ENCODE measurements at regions not wholly inside any gene's neighbourhood (a gene's known extent, or its start where the extent isn't known, plus 50 kb on each side); places are given as distances from the start of the nearest gene placed in this dataset.

- DNase-seq (ENCODE audit: low spot score) = no peak
These were observed 93.0 kb downstream of the PPP1R3A start for GRCh38 chr7:113825832-113826231.

GRCh38 chr7:113824117-113824823, 94.5 kb downstream of the PPP1R3A start:
- DNase-seq (ENCODE audit: low spot score) = no peak

DNA sequence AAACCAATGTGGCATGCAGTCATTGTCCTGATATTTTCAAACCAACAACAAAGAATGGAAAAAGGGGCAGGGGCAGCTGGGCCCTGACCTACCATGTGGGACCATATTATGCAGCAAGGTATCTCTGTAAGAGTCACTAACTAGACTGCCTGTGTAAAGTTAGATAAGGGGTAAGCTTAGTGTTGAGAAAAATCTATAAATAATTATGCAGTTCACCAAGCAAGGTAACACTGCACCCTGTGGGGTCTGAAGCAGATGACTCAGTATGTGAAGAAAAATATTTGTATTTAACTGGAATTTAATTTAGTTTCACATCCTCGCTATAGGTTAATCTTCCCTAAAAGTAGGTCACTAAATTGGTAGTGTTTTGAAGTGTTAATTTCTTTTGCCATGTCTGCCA, 99.3 kb downstream of the PPP1R3A start:
- DNase-seq (ENCODE audit: low spot score) = no peak

DNA sequence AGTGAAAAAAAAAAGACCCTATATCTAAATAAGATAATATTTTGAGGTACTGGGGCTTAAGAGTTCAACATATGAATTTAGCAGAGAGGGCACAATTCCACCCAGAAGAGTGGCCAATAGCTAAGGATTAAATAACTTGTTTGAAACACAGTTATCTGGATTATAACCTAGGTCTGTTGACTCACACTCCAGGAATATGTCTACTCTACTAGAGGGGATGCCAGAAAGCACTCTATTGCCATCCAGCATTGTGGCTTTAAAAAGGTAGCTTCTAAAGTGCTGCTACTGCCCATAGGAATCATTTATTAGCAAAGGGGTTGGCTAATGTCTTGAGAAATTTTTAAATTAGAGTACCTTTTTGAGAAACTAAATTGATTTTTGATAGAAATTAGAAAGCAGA, 102.2 kb downstream of the PPP1R3A start:
- DNase-seq (ENCODE audit: low spot score) = no peak

DNA sequence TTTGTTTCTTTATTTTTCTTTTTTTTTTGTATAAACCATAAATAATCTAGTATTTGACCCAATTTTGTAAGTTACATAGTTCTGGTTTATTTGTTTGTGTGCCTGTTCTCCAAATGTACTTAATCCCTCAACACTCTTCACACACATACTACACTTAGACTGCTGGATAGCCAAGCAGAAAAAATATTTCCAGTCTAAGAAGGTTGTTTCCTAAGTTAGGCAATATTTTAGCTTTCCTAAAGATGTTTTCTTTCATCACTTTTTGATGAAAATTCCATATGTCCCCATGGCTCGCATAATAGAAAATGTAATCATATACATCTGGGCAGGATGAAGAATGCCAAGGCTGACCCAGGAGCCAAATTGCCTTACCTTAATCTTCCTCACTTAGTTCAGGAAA, 105.3 kb downstream of the PPP1R3A start:
- no peak for DNase-seq (ENCODE audit: low spot score)

- no peak for DNase-seq (ENCODE audit: low spot score)
These were observed 106.1 kb downstream of the PPP1R3A start for GRCh38 chr7:113812591-113813255.

DNA sequence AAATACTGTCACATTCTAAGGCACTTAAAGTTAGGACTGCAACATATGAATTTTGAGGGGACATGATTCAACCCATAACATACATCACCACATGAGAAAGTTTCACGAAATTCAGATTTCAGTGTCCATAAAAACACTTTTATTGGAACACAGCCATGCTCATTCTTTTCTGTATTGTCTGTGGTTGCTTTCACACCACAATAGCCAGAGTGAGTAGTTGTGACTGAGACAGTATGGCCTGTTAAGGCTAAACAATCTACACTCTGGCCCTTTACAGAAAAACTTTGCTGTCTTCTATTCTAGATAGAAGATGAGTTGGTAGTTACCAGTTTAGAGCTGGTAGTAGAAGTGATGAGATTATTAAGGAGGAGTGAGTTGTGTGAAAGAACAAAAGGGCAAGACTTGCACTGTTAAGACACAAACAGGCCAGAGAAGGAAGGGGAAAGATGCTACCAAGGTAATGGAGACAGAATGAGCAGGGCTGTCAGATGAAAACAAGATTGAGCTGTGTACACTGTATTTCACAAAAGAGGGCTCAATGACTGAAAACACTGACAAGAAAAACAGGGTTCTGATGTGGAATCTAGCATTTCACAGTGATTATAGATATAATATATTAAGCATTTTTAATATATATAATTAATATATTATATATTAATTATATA, 108.6 kb downstream of the PPP1R3A start:
- DNase-seq (ENCODE audit: low spot score) = no peak

- DNase-seq (ENCODE audit: low spot score) = no peak
These were observed 109.2 kb downstream of the PPP1R3A start for GRCh38 chr7:113809581-113809980.

DNA sequence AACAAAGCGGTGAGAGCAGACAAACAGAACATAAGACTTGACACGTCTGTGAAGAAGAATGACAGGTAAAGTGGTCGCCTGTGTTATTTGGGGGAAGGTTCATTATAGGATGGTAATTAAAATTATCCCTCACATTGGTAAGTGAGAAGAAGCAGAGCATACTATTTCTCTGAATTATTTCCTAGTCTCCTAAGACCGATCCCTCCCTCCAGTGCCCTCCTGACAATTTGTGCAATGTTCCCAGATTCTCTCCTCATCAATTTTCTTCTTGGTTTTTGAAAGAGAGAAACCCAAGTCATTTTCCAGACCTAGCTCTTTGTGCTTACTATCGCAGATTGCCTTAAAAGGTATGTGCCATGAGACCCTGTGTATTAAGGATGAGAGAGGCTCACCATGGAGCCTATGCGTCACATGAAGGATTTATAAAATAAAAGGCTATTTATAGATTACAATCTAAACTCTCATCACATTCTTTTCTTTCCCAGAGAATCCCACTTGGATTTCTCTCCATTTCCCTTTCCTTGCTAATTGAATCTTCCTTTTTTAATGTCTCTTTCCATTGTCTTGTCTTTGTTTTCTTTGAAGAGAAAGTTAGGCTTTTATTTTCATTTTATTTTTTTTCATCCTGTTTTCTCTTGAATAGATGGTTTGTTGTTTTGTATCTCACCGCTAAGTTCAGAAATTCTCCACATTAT, 112.0 kb downstream of the PPP1R3A start:
- DNase-seq (ENCODE audit: low spot score) = no peak

GRCh38 chr7:113805976-113806375, 112.8 kb downstream of the PPP1R3A start:
- DNase-seq (ENCODE audit: low spot score) = no peak

GRCh38 chr7:113804475-113805095, 114.2 kb downstream of the PPP1R3A start:
- no peak for DNase-seq (ENCODE audit: low spot score)

DNA sequence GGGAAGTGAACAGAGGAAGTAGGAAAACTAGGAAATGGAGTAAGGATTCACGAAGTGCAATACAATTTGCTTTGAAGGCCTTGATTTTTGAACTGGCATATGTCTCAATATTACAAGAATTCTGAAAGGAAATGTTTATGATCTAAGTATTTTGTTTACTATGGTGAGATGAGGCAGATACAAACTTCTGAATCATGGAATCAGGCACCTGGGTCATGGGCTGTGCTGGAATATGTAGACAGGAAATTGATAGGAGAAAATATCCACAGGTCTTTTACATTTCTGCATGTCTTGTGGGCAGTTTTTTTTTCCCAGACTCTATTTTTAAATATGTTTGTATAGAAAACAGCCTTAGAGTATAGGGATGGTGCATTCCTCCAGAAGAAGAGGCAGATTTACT, 117.1 kb downstream of the PPP1R3A start:
- DNase-seq (ENCODE audit: low spot score) = no peak

- no peak for DNase-seq (ENCODE audit: low spot score)
These were observed 118.0 kb downstream of the PPP1R3A start for GRCh38 chr7:113800826-113801225.

- no peak for DNase-seq (ENCODE audit: low spot score)
These were observed 118.9 kb downstream of the PPP1R3A start for GRCh38 chr7:113799896-113800295.

DNA sequence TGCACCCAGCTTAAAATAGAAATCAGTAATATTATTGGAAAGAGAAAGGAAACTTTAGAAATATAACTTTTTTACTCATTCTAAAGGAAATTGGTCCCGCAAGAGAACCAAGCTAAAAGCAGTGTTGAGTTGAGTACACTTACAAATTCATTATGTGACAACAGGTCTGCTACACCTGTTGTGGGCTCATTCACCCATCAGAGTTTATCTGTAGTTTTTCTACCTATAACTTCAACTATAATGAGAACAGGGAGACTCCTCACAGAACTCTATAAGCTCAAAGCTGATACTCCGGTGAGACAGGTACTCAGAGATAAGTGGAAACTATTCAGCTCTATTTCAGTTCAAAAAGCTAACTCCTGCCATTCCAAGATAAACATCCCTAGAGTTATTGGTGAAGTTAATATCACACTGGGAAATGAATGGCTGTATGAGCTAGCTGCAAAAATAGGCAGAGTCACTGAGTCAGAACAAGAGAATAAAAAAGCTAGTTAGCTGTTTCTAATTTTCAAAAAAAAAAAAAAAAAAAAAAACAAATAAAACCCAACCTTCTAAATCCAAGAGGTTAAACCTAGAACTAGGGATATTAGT, 121.3 kb downstream of the PPP1R3A start:
- no peak for DNase-seq (ENCODE audit: low spot score)

GRCh38 chr7:113796557-113796956, 122.3 kb downstream of the PPP1R3A start:
- no peak for DNase-seq (ENCODE audit: low spot score)

- DNase-seq (ENCODE audit: low spot score) = no peak
These were observed 124.2 kb downstream of the PPP1R3A start for GRCh38 chr7:113794573-113794972.

GRCh38 chr7:113793171-113793570, 125.6 kb downstream of the PPP1R3A start:
- DNase-seq (ENCODE audit: low spot score) = no peak

DNA sequence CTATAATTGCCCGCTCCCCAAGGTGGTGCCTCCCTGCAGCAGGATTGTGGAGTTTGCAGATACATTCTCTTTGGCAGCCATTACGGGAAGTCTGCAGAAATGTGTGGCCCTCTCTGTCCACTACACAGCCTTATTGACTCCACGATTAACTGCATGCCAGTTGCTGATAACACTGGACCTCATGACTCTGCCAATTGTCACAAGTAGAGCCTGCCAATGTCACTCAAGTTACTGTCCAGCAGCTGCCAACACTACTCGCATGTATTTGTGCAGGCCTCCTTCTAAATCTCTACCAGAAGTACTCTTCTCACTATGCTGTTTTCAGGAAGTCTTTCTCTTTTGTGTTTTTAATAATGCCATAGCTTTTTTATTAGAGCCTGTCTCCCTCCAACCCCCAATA, 128.8 kb downstream of the PPP1R3A start:
- no peak for DNase-seq (ENCODE audit: low spot score)

- DNase-seq (ENCODE audit: low spot score) = no peak
These were observed 131.7 kb downstream of the PPP1R3A start for GRCh38 chr7:113787106-113787505.

DNA sequence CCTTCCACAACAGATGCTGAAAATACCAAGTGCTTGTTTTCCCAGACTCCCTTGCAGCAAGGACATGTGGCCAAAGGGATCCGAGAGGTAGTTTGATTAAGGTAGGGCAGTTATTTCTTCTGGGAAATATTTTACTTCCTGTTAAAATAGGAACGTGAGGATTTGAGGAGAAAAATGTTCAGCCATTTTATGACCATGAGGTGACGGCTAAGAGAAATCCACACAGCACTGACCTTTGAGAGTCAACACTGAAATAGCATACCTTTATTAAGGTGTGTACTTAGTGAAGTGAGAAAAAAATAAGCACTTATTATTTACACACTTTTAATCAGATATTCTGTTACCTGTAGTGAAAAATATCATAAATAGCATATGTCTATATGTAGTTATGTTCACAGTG, 133.9 kb downstream of the PPP1R3A start:
- no peak for DNase-seq (ENCODE audit: low spot score)

DNA sequence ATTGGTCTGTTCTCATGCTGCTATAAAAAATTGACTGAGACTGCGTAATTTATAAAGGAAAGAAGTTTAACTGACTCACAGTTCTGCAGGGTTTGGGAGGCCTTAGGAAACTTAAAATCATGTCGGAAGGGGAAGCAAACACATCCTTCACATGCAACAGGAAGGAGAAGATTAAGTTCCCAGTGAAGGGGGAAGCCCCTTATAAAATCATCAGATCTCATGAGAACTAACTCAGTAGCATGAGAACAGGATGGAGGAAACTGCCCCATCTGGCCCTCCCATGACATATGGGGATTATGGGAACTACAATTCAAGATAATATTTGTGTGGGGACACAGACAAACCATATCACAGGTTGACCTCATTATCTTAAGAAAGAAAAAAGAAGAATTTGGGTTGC, 134.5 kb downstream of the PPP1R3A start:
- DNase-seq (ENCODE audit: low spot score) = no peak
